Fibroblast of skin of left quadriceps (primary cell): ENCODE measurements at regions not wholly inside any gene's neighbourhood (a gene's known extent, or its start where the extent isn't known, plus 50 kb on each side); places are given as distances from the start of the nearest gene placed in this dataset.
"Not testable (repeated sequence)": the region's sequence is repeated elsewhere in the genome, so short reads cannot be mapped to it uniquely, and the experiment has no call there.

Experiments used
- DNase-seq, 2 experiments: peaks; one replicate each; pipeline ENCODE4 v3.0.0-alpha.2; 2013; ENCODE audit warnings: low read depth in 2 of 2

GRCh38 chr13:67464154-67464553, 234.0 kb upstream of the PCDH9 start:
- DNase-seq = no peak

- DNase-seq = no peak
Measured at GRCh38 chr13:67462098-67462497, 232.0 kb upstream of the PCDH9 start.

- not testable (repeated sequence) for DNase-seq
Measured at GRCh38 chr13:67452526-67452925, 222.4 kb upstream of the PCDH9 start.

- DNase-seq = no peak
Measured at GRCh38 chr13:67445436-67445835, 215.3 kb upstream of the PCDH9 start.

GRCh38 chr13:67443923-67444322, 213.8 kb upstream of the PCDH9 start:
- no peak for DNase-seq

- DNase-seq = no peak
Measured at GRCh38 chr13:67440236-67440975, 210.3 kb upstream of the PCDH9 start.

- DNase-seq = no peak
Measured at GRCh38 chr13:67439365-67439764, 209.2 kb upstream of the PCDH9 start.

GRCh38 chr13:67438465-67438864, 208.3 kb upstream of the PCDH9 start:
- DNase-seq = no peak

- DNase-seq = no peak
Measured at GRCh38 chr13:67437244-67437643, 207.1 kb upstream of the PCDH9 start.

- DNase-seq = no peak
Measured at GRCh38 chr13:67421475-67421874, 191.3 kb upstream of the PCDH9 start.

GRCh38 chr13:67416047-67416925, 186.2 kb upstream of the PCDH9 start:
- peak in 1 of 2 experiments; percentile 0 for DNase-seq

GRCh38 chr13:67410645-67411044, 180.5 kb upstream of the PCDH9 start:
- DNase-seq = no peak

- DNase-seq = no peak
Measured at GRCh38 chr13:67408798-67409197, 178.7 kb upstream of the PCDH9 start.

- DNase-seq = no peak
Measured at GRCh38 chr13:67402546-67402945, 172.4 kb upstream of the PCDH9 start.

GRCh38 chr13:67395577-67395976, 165.4 kb upstream of the PCDH9 start:
- no peak for DNase-seq

GRCh38 chr13:67392014-67392413, 161.9 kb upstream of the PCDH9 start:
- DNase-seq = no peak

GRCh38 chr13:67390462-67391086, 160.4 kb upstream of the PCDH9 start:
- DNase-seq = peak in 1 of 2 experiments; percentile 7

- DNase-seq = no peak
Measured at GRCh38 chr13:67389171-67389570, 159.0 kb upstream of the PCDH9 start.

- not testable (repeated sequence) for DNase-seq
Measured at GRCh38 chr13:67383109-67383757, 153.1 kb upstream of the PCDH9 start.

GRCh38 chr13:67377919-67378318, 147.8 kb upstream of the PCDH9 start:
- DNase-seq = no peak

- no peak for DNase-seq
Measured at GRCh38 chr13:67374391-67374790, 144.3 kb upstream of the PCDH9 start.

GRCh38 chr13:67372868-67373464, 142.8 kb upstream of the PCDH9 start:
- DNase-seq = no peak
